ENCODE measurements at regions not wholly inside any gene's neighbourhood (a gene's known extent, or its start where the extent isn't known, plus 50 kb on each side); places are given as distances from the start of the nearest gene placed in this dataset.

DNA sequence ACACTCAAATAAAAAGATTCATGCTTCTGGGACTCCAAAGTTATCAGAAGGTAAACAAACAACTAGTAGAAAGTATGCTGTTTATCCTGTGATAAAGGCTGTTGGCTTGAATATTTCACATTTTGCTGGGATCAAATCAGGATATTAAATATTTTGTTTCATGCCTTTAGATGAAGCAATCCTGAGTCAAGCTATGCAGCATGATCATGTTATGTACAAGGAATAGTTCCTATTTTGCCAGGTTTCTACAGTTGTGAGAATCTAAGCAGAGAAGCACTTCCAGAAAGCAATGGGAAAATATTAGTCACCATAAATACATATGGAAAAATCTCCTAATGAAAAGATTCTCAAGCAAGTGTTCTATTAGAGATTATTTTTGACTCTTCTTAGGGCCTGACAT lies 262.8 kb upstream of the PCDH15 start:
- TF ChIP-seq, protein P1, sequence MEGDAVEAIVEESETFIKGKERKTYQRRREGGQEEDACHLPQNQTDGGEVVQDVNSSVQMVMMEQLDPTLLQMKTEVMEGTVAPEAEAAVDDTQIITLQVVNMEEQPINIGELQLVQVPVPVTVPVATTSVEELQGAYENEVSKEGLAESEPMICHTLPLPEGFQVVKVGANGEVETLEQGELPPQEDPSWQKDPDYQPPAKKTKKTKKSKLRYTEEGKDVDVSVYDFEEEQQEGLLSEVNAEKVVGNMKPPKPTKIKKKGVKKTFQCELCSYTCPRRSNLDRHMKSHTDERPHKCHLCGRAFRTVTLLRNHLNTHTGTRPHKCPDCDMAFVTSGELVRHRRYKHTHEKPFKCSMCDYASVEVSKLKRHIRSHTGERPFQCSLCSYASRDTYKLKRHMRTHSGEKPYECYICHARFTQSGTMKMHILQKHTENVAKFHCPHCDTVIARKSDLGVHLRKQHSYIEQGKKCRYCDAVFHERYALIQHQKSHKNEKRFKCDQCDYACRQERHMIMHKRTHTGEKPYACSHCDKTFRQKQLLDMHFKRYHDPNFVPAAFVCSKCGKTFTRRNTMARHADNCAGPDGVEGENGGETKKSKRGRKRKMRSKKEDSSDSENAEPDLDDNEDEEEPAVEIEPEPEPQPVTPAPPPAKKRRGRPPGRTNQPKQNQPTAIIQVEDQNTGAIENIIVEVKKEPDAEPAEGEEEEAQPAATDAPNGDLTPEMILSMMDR (IDR thresholded peaks at IDR 0.05) = no peak
- TF ChIP-seq EZH2 (IDR thresholded peaks at IDR 0.05) = no peak
- no peak for TF ChIP-seq EZH2phosphoT487 (IDR thresholded peaks at IDR 0.05)

DNA sequence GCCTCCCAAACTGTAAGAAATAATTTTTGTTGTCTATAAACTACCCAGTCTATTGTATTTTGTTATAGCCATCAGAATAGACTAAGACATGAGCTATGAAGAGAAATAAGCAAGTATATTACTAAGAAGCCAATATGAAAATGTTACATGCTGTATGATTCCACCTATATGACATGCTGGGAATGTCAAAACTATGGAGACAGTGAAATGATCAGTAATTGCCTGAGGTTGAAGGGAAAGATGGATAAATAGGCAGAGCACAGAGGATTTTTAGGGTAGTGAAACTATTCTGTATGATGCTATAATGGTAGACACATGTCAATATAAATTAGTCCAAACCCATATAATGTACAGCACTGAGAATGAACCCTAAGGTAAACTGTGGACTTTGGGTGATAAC lies 261.3 kb upstream of the PCDH15 start:
- H3K4me3 ChIP-seq = no peak overlapping the region
- no peak overlapping the region for H3K27ac ChIP-seq
- H2AFZ ChIP-seq (replicated peaks) = no peak overlapping the region
- no peaks in the 10 kb centered on the region for H3K36me3 Mint-ChIP-seq
- H3K4me2 ChIP-seq = no peak overlapping the region
- no peak for DNase-seq (ENCODE audit: low spot score)
- H3K9ac ChIP-seq = no peak overlapping the region
- TF ChIP-seq, protein P1 (IDR thresholded peaks at IDR 0.05) = no peak
- TF ChIP-seq EZH2 (IDR thresholded peaks at IDR 0.05) (no peak), EZH2phosphoT487 (IDR thresholded peaks at IDR 0.05) (no peak)
- H3K36me3 ChIP-seq = no peaks in the 10 kb centered on the region
- no peaks in the 10 kb centered on the region for H3K4me1 Mint-ChIP-seq
- no peaks in the 10 kb centered on the region for H3K27me3 ChIP-seq
- H3K4me1 ChIP-seq = no peaks in the 10 kb centered on the region
- no peaks in the 10 kb centered on the region for H3K27me3 Mint-ChIP-seq (ENCODE audit: insufficient read depth, low read depth)
- H3K4me3 Mint-ChIP-seq = no peak overlapping the region
- no peaks in the 10 kb centered on the region for H4K20me1 ChIP-seq (ENCODE audit: low read depth)
- H3K9me3 Mint-ChIP-seq = no peaks in the 10 kb centered on the region
- no peaks in the 10 kb centered on the region for H3K9me3 ChIP-seq (ENCODE audit: low read depth)
- no peaks in the 10 kb centered on the region for H3K79me2 ChIP-seq (ENCODE audit: low read depth)
- H3F3A ChIP-seq (ENCODE audit: low read depth) = no peaks in the 10 kb centered on the region
- H3K27ac Mint-ChIP-seq = no peak overlapping the region

More for the DNA sequence above, 262.8 kb upstream of the PCDH15 start:
- no peak overlapping the region for H3K4me3 ChIP-seq
- no peaks in the 10 kb centered on the region for H3K9me3 ChIP-seq (ENCODE audit: low read depth)
- Mint-ChIP-seq H3K27me3 (ENCODE audit: insufficient read depth, low read depth) (no peaks in the 10 kb centered on the region), H3K27ac (no peak overlapping the region), H3K36me3 (no peaks in the 10 kb centered on the region), H3K9me3 (no peaks in the 10 kb centered on the region), H3K4me1 (no peaks in the 10 kb centered on the region), H3K4me3 (no peak overlapping the region)
- no peaks in the 10 kb centered on the region for H3K36me3 ChIP-seq
- H4K20me1 ChIP-seq (ENCODE audit: low read depth) = no peaks in the 10 kb centered on the region
- no peak for DNase-seq (ENCODE audit: low spot score)
- H3K79me2 ChIP-seq (ENCODE audit: low read depth) = no peaks in the 10 kb centered on the region
- H2AFZ ChIP-seq (replicated peaks) = no peak overlapping the region
- H3K4me1 ChIP-seq = no peaks in the 10 kb centered on the region
- no peak overlapping the region for H3K4me2 ChIP-seq
- no peaks in the 10 kb centered on the region for H3K27me3 ChIP-seq
- H3F3A ChIP-seq (ENCODE audit: low read depth) = no peaks in the 10 kb centered on the region
- H3K27ac ChIP-seq = no peak overlapping the region
- no peak overlapping the region for H3K9ac ChIP-seq

DNA sequence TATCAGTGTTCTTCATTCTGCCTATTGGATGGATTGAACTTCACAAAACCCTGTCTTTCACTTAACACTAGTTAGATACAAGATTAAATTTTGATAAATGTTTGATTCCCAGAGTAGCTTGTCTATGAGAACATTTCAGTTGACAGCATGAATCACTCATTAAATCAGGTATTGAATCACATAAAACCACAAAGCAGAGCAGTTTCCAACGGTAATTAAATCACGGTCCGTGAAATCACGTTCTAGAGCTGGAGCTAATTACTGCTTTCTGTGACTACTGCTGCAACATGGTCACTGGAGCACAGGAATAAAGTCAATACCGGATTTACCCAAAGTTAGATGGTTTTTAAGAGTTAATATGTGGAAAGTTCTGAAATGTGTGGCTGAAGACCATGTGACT lies 257.8 kb upstream of the PCDH15 start:
- Mint-ChIP-seq H3K27ac (no peak overlapping the region), H3K9me3 (no peaks in the 10 kb centered on the region), H3K4me3 (no peak overlapping the region), H3K36me3 (no peaks in the 10 kb centered on the region), H3K4me1 (no peaks in the 10 kb centered on the region), H3K27me3 (ENCODE audit: insufficient read depth, low read depth) (no peaks in the 10 kb centered on the region)
- no peak overlapping the region for H3K9ac ChIP-seq
- H4K20me1 ChIP-seq (ENCODE audit: low read depth) = no peaks in the 10 kb centered on the region
- H3K27ac ChIP-seq = no peak overlapping the region
- H3F3A ChIP-seq (ENCODE audit: low read depth) = no peaks in the 10 kb centered on the region
- H3K4me2 ChIP-seq = no peak overlapping the region
- no peaks in the 10 kb centered on the region for H3K27me3 ChIP-seq
- no peak overlapping the region for H2AFZ ChIP-seq (replicated peaks)
- no peak overlapping the region for H3K4me3 ChIP-seq
- DNase-seq (ENCODE audit: low spot score) = no peak
- no peaks in the 10 kb centered on the region for H3K79me2 ChIP-seq (ENCODE audit: low read depth)
- H3K9me3 ChIP-seq (ENCODE audit: low read depth) = no peaks in the 10 kb centered on the region
- H3K36me3 ChIP-seq = no peaks in the 10 kb centered on the region
- no peaks in the 10 kb centered on the region for H3K4me1 ChIP-seq
- no peak for TF ChIP-seq EZH2phosphoT487 (IDR thresholded peaks at IDR 0.05)
- TF ChIP-seq, protein P1 (IDR thresholded peaks at IDR 0.05) = no peak
- no peak for TF ChIP-seq EZH2 (IDR thresholded peaks at IDR 0.05)

All from neural progenitor cell (in vitro differentiated cells).